NCI-H2227 (cell line): ENCODE measurements at regions not wholly inside any gene's neighbourhood (a gene's known extent, or its start where the extent isn't known, plus 50 kb on each side); places are given as distances from the start of the nearest gene placed in this dataset.

Experiments used
- DNase-seq: peaks from one replicate; lab custom pipeline; 2025; ENCODE audit not compliant: unreplicated experiment; lab: John Stamatoyannopoulos, UW

- DNase-seq = no peak
These were observed 251.2 kb downstream of the ENGASE start for GRCh38 chr17:79325709-79326430.

- DNase-seq = no peak
These were observed 249.6 kb downstream of the ENGASE start for GRCh38 chr17:79324194-79324593.

- no peak for DNase-seq
These were observed 248.9 kb downstream of the ENGASE start for GRCh38 chr17:79323566-79323965.

- no peak for DNase-seq
These were observed 247.8 kb downstream of the ENGASE start for GRCh38 chr17:79322211-79323123.

GRCh38 chr17:79320331-79320730 is 245.7 kb downstream of the ENGASE start:
- no peak for DNase-seq

GRCh38 chr17:79317916-79318315 is 243.3 kb downstream of the ENGASE start:
- DNase-seq = no peak

- DNase-seq = no peak
These were observed 242.2 kb downstream of the ENGASE start for GRCh38 chr17:79316805-79317204.

- no peak for DNase-seq
These were observed 240.9 kb downstream of the ENGASE start for GRCh38 chr17:79315358-79316105.

GRCh38 chr17:79314617-79315357 is 240.2 kb downstream of the ENGASE start:
- DNase-seq = no peak

GRCh38 chr17:79311373-79311772 is 236.7 kb downstream of the ENGASE start:
- DNase-seq = no peak

GRCh38 chr17:79306424-79307318 is 232.0 kb downstream of the ENGASE start:
- DNase-seq = no peak

- DNase-seq = no peak
These were observed 231.3 kb downstream of the ENGASE start for GRCh38 chr17:79305768-79306423.

GRCh38 chr17:79305376-79305767 is 230.7 kb downstream of the ENGASE start:
- DNase-seq = no peak

- no peak for DNase-seq
These were observed 230.3 kb downstream of the ENGASE start for GRCh38 chr17:79304884-79305283.

GRCh38 chr17:79303641-79304205 is 229.1 kb downstream of the ENGASE start:
- no peak for DNase-seq

GRCh38 chr17:79301469-79301868 is 226.8 kb downstream of the ENGASE start:
- DNase-seq = no peak

GRCh38 chr17:79299349-79299748 is 224.7 kb downstream of the ENGASE start:
- DNase-seq = no peak

- DNase-seq = no peak
These were observed 224.2 kb downstream of the ENGASE start for GRCh38 chr17:79298799-79299198.

GRCh38 chr17:79296243-79296642 is 221.6 kb downstream of the ENGASE start:
- no peak for DNase-seq
